OCI-LY3 (cell line): ENCODE measurements at regions not wholly inside any gene's neighbourhood (a gene's known extent, or its start where the extent isn't known, plus 50 kb on each side); places are given as distances from the start of the nearest gene placed in this dataset.

Source experiments
- CTCF ChIP-seq: fragments of 200-600, 300-600 bp; sonication (generic); IDR thresholded peaks from 2 replicates; pipeline ENCODE4 v1.5.1; 2014; ENCODE audit warnings: antibody characterized with exemption, low read length, low read depth
- EZH2phosphoT487 ChIP-seq: fragments of 200-600 bp; shearing (Covaris generic); IDR thresholded peaks from 2 replicates; pipeline ENCODE4 v1.6.1; 2018; ENCODE audit warnings: antibody characterized with exemption, mixed run types, low read depth

DNA sequence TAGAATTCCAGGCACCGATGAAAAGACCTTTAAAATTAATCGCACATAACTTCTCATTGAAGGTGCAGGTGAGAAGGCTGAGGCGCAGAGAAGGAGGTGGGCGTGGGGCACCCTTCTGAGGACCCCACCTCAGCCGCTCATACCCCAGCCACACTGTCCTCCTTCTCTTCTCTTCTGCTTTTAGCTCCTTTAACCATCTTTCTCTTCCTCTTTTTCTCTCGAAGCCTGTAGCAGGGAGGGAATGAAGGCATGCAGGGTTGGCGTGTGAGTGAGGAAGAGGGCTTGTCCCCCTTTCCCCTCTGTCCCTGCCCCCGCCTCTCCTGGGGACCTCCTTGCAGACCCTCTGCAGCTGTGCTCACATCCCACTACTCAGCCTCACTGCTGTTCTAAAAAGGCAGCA is 57.8 kb upstream of the CACNA1E start:
- TF ChIP-seq CTCF (no peak), EZH2phosphoT487 (no peak)
